ENCODE measurements at regions not wholly inside any gene's neighbourhood (a gene's known extent, or its start where the extent isn't known, plus 50 kb on each side); places are given as distances from the start of the nearest gene placed in this dataset.

DNA sequence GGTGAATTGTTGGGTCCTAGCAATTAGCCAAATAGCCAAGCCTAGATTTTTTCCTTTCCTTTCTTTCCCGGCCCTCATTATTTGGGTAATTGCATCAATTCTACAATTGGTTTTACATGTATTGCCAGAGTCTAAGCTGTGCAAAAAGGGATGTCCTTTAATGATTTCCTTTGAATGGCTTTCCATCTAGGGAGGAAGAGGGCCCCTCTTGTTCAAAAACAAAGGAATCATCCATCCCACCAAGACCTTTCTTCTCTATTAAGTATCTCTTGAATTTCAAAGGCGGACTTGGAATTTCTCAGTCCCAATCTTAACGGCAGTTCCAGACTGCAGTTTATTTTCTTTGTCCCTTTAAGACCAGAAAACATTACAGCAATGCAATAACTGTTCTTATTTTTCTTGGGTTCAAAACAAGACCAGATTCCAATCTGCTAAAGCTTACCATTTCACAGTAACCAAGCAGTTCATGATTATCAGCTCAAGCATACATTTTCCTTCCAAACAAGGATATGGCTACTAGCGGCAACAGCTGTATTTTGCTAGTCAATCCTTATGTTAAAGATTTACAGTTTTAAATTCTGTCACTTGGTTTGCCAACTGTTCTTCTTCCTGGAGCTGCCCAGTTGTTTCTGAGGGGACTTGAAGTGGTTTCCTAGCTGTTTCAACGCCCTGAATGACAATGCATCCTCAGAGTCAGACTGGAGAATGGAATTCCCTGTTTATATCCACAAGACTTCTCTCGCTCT is 91.4 kb upstream of the LRIG1 start:
- DNase-seq (ENCODE audit: low spot score) = no peak

DNA sequence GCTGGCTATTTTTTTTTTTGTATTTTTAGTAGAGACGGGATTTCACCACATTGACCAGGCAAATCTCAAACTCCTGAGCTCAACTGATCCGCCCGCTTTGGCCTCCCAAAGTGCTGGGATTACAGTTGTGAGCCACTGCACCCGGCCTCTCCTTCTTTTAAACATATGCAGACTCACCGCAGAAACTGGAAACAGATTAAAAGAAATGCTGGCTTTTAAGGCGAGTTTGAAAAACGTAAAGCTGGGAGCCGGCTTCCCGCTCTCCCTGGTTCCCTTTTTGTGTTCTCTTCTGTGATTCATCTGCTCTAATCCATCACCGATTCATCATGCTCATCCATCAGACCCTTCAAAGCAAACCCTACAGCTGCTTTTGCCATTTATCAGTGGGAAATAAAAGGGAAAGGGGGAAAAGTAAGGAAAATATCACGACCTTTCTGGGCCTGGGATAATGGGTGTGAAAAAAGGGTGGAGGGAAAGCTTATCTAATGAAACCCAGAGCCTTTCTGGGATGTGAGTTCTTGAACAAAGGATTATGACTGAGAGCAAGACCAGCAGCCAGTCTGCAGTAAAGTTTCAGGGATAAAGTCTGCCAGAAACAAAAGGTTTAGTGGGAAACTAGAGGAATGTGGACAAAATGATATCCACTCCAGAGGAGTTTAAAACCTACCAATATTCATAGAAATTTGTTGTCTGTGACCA is 92.3 kb upstream of the LRIG1 start:
- DNase-seq (ENCODE audit: low spot score) = no peak

DNA sequence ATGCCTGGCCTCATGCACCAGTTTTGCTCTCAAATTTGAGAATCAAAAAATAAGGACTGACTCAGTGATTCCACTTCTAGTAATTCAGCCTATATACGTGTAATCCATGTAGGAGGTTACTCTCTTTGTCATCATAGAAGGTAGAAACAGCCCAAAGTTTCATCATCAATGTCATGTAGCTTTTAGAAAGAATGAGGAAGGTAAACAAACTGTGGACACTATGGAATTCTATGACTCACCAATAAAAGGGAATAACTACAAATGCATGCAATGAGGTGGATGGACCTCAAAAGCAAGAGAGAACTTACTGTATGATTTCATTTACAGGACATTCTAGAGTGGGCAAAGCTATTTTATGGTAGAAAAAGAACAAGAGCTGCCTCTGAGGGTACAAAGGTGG is 93.2 kb upstream of the LRIG1 start:
- peak; percentile 59 for DNase-seq (ENCODE audit: low spot score)

DNA sequence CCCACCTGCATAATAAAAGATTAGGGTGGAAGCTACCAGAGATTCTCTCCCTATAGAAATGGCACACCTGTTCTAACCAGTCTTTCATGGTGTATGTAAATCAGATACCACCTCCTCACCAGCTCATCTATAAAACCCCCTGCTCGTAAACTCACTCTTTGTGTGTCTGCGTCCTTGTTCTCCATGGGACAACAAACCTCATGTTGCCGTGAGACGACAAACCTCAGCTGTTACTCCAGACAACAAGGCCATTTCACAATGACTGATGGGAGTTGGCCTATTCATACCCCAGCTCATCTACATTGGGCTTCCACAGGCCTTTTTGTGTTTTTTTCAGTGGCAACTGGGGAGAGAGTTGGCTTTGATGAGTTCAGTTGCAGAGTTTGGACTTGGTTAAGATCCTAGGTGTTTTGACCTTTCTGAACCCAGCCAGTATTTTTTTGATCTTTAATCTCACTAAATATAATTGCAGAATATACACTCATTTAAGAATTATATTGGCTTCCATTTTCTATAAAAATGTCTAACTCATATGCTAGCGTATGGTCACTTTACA is 96.6 kb upstream of the LRIG1 start:
- DNase-seq (ENCODE audit: low spot score) = no peak

DNA sequence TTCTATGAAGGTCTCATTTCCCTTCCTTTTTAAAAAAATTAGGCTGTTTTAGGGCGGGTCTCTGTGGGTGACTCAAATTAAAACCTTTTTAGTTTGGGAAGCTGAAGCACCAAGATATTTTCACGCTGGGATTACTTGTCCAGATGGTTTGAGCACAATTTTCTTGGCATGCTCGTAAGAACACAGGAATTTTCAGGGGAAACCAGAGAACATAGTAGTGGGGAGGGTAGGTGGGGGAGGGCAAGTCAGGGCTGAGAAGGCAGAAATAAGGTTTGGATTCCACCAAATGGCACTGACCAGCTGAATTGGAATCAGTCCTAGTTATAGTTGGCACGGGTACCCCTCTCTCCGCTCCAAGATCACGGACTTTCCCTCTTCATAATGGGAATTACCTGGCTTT is 97.3 kb upstream of the LRIG1 start:
- no peak for DNase-seq (ENCODE audit: low spot score)

DNA sequence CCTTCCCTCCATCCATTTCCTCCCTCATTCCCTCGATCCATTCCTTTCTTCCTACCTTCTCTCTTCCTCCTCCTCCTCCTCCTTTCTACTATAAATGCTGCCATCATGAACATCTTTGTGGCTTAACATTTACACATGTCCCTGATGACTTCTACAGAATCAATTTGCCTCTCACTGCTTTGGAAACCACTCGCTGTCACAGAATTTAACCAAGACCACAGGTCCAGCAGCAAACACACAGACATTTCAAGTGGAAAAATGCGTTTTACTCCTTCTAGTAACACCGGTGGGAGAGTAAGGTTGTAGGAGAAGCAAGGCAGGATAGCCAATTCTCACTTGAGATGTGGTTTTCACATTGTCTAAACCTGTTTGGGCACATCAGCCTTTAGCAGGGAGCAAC is 101.4 kb upstream of the LRIG1 start:
- DNase-seq (ENCODE audit: low spot score) = no peak

DNA sequence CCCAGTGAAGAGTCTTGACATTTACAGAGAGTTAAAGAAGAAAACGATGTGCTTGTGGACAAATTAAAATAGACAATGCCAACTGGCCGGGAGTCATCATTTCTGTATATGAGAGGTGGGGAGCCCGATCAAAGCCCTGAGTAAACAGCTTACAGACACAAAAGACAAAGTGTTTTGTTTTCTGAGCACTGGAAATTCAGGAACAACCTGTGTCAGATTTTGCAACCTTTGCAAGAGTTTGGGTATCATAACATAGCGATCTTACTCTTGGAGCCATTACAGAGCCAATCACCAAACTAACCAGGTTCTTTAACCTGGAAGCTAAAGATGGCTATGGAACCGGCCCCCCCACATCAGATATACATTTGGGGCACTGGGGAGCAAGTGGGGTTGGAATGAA is 101.9 kb upstream of the LRIG1 start:
- DNase-seq (ENCODE audit: low spot score) = peak; percentile 7

DNA sequence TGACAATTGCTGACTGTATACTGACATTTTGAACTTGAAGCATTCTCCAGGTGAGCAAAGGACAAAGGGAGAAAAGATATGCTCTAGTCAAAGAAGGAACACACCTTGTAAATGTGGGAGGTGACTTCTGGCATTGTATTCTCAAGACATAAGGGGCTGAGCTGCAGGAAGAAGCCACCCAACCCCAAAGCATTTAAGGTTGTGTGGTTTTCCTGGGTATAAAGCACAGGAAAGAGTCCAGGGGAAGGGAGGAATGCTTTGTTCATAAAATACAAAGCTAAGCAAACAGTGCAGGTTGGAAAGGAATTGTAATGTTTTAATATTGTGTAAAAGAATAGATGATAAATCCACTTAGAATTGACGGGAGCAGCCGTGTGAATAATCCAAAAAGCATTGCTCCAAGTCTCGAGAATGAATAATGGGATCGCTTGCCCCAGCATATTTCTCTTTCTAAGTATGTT is 102.4 kb upstream of the LRIG1 start:
- DNase-seq (ENCODE audit: low spot score) = peak; percentile 26

DNA sequence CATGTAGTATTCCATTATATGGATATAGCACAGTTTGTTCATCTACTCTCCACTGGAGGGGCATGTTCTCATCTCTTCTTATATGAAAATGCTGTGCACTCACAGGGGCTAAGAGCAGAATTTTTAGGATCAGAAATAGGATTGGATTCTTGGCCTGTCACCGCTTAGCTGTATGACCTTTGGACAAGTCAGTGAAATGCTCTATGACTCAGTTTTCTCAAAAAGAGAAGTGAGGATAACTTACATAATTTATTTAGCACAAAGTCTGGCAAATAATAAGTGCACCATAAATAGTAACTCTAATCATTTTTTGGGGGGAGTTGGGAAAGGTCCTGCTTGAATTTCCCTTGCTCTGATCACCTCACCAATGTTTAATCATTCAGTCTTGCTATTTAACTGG is 103.7 kb upstream of the LRIG1 start:
- no peak for DNase-seq (ENCODE audit: low spot score)

DNA sequence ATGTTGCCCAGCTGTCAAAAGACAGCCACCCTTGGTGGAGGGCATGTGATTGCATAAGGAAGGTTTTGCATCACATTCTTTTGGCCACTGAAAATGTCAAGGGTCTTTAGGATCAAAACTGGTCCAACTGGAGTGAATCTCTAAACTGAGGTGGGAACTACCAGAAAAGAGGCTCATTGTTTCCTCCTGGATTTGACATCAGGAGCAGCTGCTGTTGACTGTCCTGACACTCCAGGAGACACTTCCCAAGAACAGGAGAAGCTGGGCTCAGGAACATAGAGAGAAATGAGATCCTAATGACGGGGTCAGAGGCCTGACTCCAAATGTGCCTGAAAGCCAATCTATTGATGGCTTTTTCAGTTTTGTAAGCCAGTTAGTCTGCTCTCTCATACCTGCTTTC is 105.3 kb upstream of the LRIG1 start:
- DNase-seq (ENCODE audit: low spot score) = no peak

DNA sequence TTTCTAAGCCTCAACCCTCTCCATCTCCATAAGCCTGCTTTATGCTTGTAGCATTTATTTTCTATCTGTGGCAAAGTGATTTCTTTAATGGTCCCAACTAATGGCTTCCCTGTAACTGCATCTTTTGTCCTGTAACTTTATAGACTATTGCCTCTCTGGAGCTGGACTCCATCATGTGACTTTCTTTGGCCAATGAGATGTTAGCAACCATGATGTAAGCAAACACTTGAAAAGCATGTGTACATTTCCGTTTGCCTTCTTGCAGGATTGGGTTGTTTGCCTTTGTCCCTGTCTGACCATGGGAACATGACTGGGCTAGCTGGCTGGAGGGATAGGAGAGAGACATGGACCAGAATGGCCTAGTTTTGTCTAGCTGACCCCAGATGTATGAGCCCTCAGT is 106.0 kb upstream of the LRIG1 start:
- no peak for DNase-seq (ENCODE audit: low spot score)

DNA sequence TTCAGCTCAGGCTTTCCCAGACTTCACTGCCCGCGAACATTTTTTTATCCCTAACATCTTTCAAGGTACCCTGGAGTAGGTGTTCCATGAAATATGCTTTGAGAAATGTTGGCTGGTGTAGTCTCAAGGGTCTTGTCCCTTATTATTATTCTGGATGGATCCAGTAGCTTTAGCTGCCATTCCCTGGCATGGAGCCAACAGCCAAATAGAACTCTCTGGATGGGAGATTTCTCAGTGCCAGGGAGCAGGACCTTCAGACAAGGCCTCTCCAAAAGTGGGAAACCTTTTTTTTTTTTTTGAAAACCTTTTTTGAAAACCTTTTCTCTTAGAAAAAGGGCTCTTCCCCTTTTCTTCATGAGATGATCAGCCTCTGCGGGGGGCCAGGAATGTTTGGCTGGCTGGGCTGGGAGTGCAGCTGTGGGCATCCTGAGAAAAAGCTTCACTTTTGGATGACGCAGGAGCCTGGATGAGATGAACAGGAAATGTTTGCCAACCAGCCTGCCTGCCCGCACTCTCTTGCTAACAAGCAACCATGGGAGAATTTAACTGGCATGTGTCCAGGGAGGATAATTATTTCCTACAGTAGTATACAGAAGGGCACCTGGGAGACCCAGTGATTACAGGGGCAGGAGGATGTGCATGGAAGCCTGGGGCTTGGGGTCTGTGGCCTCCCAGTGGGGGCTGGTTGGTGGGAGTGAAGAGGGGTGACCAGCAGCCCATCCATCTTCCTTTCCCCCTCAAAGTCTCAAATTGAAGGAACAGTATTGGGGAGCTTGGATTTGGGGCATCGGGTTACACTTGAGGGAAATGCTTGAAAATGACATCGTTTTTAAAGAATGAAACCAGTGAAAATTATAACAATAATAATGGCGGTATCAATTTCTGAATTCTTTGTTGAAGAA is 109.1 kb upstream of the LRIG1 start:
- peak; percentile 39 for DNase-seq (ENCODE audit: low spot score)

DNA sequence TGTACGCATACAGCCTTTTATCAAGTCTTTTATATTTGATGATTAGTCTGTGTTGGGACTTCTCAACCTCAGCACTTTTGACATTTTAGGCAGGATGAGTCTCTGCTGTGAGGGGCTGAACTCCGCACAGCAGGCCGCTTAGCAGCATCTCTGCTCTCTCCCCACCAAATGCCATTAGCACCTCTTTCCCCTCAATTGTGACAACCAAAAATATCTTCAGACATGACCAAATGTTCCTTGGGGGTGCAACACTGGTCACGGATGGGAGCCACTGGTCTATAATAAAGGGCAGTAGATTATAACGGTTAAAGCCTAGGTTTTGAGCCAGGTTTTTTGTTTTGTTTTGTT is 109.7 kb upstream of the LRIG1 start:
- DNase-seq (ENCODE audit: low spot score) = no peak

DNA sequence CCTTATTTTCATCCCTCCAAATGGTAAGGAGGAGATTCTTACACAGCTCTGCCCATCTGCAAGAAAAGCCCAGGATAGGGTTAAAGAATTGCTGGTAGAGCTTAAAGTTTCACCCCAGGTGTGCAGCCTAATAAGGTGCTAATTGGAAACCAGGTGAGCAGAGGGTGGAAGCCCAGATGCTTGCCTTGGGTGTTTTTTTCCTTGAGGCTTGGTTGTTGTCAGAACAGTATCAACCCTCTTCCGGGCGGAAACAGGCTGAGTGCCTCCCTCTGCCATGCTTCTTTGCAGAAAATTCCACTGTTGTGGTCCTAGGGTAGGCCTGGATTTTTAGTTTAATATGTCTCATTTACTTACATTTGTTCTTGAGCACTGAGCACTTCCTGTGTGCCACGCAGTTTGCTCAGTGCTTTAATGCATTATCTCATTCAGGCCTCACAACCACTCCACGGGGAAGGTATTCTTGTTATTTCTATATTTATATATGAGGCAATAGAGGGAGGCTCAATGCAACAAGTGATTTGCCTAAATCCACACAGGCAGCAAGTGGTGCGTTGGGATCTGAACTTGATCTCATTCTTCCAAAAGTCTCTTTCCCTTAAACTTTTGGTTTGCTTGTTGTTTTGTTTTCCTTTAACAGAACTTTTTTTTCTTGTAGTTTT is 115.0 kb upstream of the LRIG1 start:
- no peak for DNase-seq (ENCODE audit: low spot score)

DNA sequence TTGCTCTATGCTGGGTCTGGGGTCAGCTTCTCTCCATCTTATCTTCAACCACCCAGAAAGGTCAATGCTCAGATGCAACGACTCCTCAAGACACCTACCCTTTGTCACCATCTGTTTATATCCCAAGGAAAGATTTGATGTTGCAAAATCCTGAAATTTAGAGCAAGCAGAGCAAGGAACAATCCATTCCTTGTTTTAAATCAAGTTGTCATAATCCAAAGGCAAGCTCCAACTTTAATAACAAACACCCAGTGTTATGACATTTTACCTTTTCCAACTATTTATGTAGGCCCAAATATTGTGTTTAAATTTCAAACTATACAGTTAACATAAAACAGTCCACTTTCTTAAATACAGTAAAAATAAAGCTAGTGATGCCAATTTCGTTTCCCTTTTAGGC is 116.5 kb upstream of the LRIG1 start:
- DNase-seq (ENCODE audit: low spot score) = no peak

DNA sequence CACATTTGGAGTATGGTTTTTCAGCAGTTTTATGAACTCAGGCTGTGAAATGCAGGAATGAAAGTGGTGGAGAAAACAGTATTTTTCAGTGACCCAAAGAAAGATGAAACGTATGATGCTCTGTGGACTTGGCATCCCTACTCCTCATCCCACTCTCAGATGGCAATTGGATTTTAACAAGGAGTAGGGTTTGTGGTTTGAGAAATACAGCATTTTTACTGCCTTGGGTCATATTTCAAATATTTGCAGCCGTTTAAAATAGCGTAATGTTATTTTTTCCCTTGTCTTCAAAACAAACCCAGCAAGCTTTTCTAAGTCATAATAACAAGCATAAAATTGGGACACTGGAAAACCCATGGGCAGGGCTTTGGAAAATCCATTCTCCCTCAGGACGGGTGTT is 117.2 kb upstream of the LRIG1 start:
- no peak for DNase-seq (ENCODE audit: low spot score)

DNA sequence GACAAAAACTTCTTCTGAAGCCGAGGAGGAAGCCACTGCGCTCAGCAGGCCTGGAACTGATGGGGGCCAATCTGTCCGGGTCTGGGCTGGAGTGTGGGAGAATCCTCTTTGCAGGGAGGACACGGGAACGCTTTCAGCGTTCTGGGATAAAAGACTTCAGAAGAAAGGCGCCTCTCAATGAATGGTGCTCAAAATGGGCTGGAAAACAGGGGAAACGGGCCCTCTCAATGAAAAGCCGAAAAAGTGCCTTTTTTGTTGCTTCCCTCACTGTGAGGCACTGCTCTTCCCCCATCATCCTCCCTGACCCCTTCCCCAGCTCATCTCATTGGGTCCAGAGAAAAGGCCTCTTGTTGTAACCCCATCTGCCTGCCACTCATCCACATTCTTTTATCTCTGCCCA is 119.5 kb upstream of the LRIG1 start:
- DNase-seq (ENCODE audit: low spot score) = no peak

DNA sequence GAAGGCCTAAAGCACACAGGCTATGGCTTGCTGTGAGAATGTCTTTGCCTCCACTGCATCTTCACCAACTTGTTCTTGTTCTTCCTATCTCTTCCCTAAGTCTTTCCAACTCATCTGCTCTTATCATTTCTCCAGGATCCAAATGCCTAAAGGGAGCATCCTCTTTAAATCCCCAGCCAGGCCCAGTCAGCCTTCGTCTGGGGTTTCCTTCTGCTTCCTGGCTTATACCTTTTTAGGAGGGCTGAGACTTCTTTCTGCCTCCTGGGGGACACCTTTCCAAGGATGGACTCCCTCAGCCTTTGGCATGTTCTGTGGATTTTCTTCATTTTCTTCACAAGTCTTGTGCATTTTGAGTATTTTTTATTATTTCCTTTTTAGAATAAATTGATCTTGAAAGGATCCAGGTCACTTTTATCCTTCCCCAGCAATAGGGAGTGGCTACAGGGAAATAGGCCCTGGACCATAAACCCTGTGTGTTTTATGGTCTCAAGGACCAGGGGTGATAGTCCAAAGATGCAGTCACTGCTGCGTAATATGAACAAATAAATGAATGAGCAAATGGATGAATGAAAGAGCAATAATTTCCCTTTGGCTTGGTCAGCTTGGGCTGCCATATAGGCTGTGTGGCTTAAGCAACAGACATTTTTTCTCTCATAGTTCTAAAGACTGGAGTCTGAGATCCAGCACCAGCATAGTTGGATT is 122.1 kb upstream of the LRIG1 start:
- no peak for DNase-seq (ENCODE audit: low spot score)

DNA sequence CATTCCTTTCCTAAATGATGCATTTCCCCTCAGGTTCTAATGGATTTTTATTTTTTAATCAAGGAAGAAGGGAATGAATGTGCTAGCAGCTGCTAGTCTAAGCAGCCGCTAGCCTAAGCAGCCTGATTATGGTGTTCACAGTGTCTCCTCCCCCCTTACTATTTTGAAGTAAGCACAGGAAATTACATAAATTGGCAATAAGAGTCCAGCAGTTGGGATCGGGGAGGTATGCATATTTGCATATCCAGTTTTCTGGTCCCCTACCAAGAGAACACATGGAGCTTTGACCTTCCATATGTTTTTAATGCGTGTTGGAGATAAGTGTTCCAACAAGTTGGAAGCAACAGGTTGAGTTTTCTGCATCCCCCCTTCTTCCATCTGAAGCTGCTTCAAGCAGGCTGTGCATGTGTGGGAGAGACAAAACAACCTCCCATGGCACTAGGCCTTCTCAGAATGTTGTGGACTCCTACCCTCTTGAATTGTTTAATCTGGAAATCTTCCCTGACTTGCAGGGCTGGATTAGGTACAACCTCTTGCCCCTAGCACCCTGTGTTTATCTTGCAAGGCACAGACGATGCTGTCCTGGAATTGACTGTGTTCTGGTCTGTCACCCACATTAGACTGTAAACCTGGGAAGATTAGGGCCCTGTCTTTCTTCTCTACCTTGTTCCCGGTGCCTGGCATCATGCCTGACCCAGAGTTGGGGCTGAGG is 124.8 kb upstream of the LRIG1 start:
- no peak for DNase-seq (ENCODE audit: low spot score)
